K562 (cell line): ENCODE measurements at regions not wholly inside any gene's neighbourhood (a gene's known extent, or its start where the extent isn't known, plus 50 kb on each side); places are given as distances from the start of the nearest gene placed in this dataset.

Source experiments
- ATAC-seq: fragments of 200-7000 bp; cut with Tn5 transposase; 3 replicates; pipeline ENCODE4 v1.9.1; 2020; ENCODE audit warnings: moderate library complexity
- BruUV-seq: library from RNA; stranded (reverse); fragments of 400-500 nt; replicated peaks from 2 replicates; lab custom pipeline; 2021; lab: Mats Ljungman, UMichigan
- CTCF ChIA-PET: fragments of 300-600 bp; formaldehyde crosslinking; extraction: SDS; loops from one replicate; lab custom pipeline; 2021; ENCODE audit warnings: low intra/inter-chr PET ratio; lab: Yijun Ruan, JAX
- POLR2A ChIA-PET: fragments of 300-600, 350-650 bp; sonication (Branson Sonifier 250); formaldehyde crosslinking; extraction: SDS; loops from one replicate; lab custom pipeline; 2021; ENCODE audit warnings: antibody characterized with exemption, inconsistent platforms; lab: Yijun Ruan, JAX
- DNase-seq, 4 experiments: peaks; one replicate each; pipeline versions ENCODE4 v3.0.0 to v3.0.0-alpha.2; 2011 to 2018; ENCODE audit warnings: low spot score in 3 of 4, mixed read lengths in 3 of 4; ENCODE audit errors: extremely low read depth in 1 of 4
- FAIRE-seq: peaks from 2 replicates; lab custom pipeline; 2011; peaks lifted over from hg19 to GRCh38; lab: Jason Lieb, UNC
- H2AFZ ChIP-seq: 2 replicates; pipeline ENCODE4 v1.6.0; 2011; ENCODE audit warnings: low read depth, low read length, control low read depth, inconsistent platforms
- H3K27ac ChIP-seq: fragments of 200-600 bp; 3 replicates; pipeline ENCODE4 v1.8.0; 2011; ENCODE audit warnings: low read depth, mild to moderate bottlenecking, control low read depth, inconsistent platforms, low read length, moderate library complexity, mixed read lengths; ENCODE audit errors: extremely low read depth
- H3K27me3 ChIP-seq, 2 experiments: fragments of 300-600 bp in 1 of 2; 2 replicates in 1 of 2; 3 replicates in 1 of 2; pipeline versions ENCODE4 v1.6.0 to v1.8.0; 2011; ENCODE audit warnings: inconsistent platforms in 2 of 2, low read length in 2 of 2, mild to moderate bottlenecking in 1 of 2, mixed read lengths in 1 of 2, moderate library complexity in 1 of 2; ENCODE audit not compliant: control insufficient read depth in 2 of 2, insufficient read depth in 2 of 2
- H3K36me3 ChIP-seq: fragments of 300-600 bp; 3 replicates; pipeline ENCODE4 v1.8.0; 2011; ENCODE audit warnings: mild to moderate bottlenecking, low read length, inconsistent platforms; ENCODE audit not compliant: control insufficient read depth, insufficient read depth
- H3K4me1 ChIP-seq, 2 experiments: fragments of 200-600 bp in 1 of 2; replicated peaks in 1 of 2; 2 replicates in 1 of 2; 3 replicates in 1 of 2; pipeline versions ENCODE4 v1.5.1 to v1.8.0; 2011; ENCODE audit warnings: inconsistent platforms in 2 of 2, low read length in 2 of 2, mild to moderate bottlenecking in 1 of 2, mixed read lengths in 1 of 2, moderate library complexity in 1 of 2; ENCODE audit not compliant: control insufficient read depth in 2 of 2, insufficient read depth in 2 of 2
- H3K4me2 ChIP-seq: 2 replicates; pipeline ENCODE4 v1.6.1; 2011; ENCODE audit warnings: low read length, control low read depth, inconsistent platforms, mixed read lengths; ENCODE audit not compliant: insufficient read depth
- H3K4me3 ChIP-seq: fragments of 200-600 bp; sonication (generic), shearing (Covaris generic); 2 replicates; pipeline ENCODE4 v1.5.1; 2016; ENCODE audit warnings: control low read depth, inconsistent platforms
- H3K79me2 ChIP-seq: fragments of 200-600 bp; 3 replicates; pipeline ENCODE4 v1.8.0; 2011; ENCODE audit warnings: low read length, inconsistent platforms; ENCODE audit not compliant: control insufficient read depth, insufficient read depth
- H3K9ac ChIP-seq, 2 experiments: 2 replicates each; pipeline versions ENCODE4 v1.6.0 to v1.6.1; 2011; ENCODE audit warnings: low read depth in 2 of 2, low read length in 2 of 2, control low read depth in 1 of 2, inconsistent platforms in 1 of 2, mild to moderate bottlenecking in 1 of 2, mixed read lengths in 1 of 2; ENCODE audit not compliant: insufficient read depth in 1 of 2
- H3K9me1 ChIP-seq: one replicate; pipeline ENCODE4 v1.6.0; 2011; ENCODE audit warnings: inconsistent platforms, mild to moderate bottlenecking, low read length, moderate library complexity; ENCODE audit not compliant: control insufficient read depth, insufficient read depth
- H3K9me3 ChIP-seq: replicated peaks from 2 replicates; pipeline ENCODE4 v1.5.1; 2011; ENCODE audit warnings: low read depth, low read length, inconsistent platforms; ENCODE audit not compliant: control insufficient read depth, insufficient read depth
- H4K20me1 ChIP-seq: replicated peaks from 2 replicates; pipeline ENCODE4 v1.6.1; 2011; ENCODE audit warnings: low read length, inconsistent platforms, mixed read lengths; ENCODE audit not compliant: control insufficient read depth, insufficient read depth
- ERF ChIP-seq: fragments of 450-650 bp; formaldehyde crosslinking; IDR thresholded peaks from 2 replicates; pipeline ENCODE4 v1.4.0; 2020; ENCODE audit warnings: mild to moderate bottlenecking, mixed read lengths
- FOXP4 ChIP-seq: sonication (generic); formaldehyde crosslinking; IDR thresholded peaks from 2 replicates; pipeline ENCODE4 v1.8.0; 2022; ENCODE audit warnings: mild to moderate bottlenecking, missing genetic modification reagents, borderline replicate concordance
- POU5F1 ChIP-seq: fragments of 150-350 bp; IDR thresholded peaks from 2 replicates; pipeline ENCODE4 v1.6.1; 2014; ENCODE audit warnings: borderline replicate concordance, low read length, low read depth, mild to moderate bottlenecking; ENCODE audit not compliant: partially characterized antibody
- RBM14 ChIP-seq: fragments of 200-400 bp; formaldehyde crosslinking; IDR thresholded peaks from 2 replicates; pipeline ENCODE4 v1.6.1; 2018; ENCODE audit warnings: low read depth, mild to moderate bottlenecking, low read length, moderate library complexity, borderline replicate concordance; ENCODE audit not compliant: insufficient read depth
- SMARCB1 ChIP-seq: IDR thresholded peaks from 2 replicates; pipeline ENCODE4 v1.6.1; 2011; ENCODE audit warnings: improper control_type of control experiment, low read depth; ENCODE audit not compliant: insufficient read length
- SREBF2 ChIP-seq: sonication (generic); formaldehyde crosslinking; IDR thresholded peaks from 2 replicates; pipeline ENCODE4 v1.4.0; 2020; ENCODE audit warnings: mild to moderate bottlenecking, missing genetic modification reagents
- ZNF79 ChIP-seq: fragments of 250-450 bp; sonication (Bioruptor Pico); IDR thresholded peaks from 2 replicates; pipeline ENCODE4 v1.4.0; 2020; ENCODE audit warnings: low read depth, mild to moderate bottlenecking, moderate library complexity
- in situ Hi-C: fragments of 300-500 bp; cut with MboI; formaldehyde crosslinking; loops from 4 replicates; pipeline ENCODE4 v1.15.0; 2018; ENCODE audit warnings: inconsistent platforms, mixed read lengths
- intact Hi-C: fragments of 100-400 bp; cut with micrococcal nuclease; formaldehyde crosslinking; loops from 2 replicates; pipeline ENCODE4 v1.14.2; 2022

- FAIRE-seq (no peak), DNase-seq (no peak), ATAC-seq (no peak)
- H3K27ac ChIP-seq = no peak overlapping the region
- H3K4me3 ChIP-seq = no peak overlapping the region
- no peaks in the 10 kb centered on the region for H3K9me3 ChIP-seq
- TF ChIP-seq POU5F1 (no peak), RBM14 (no peak), ERF (CRISPR knock-in tag) (no peak), ZNF79 (CRISPR knock-in tag) (no peak), SMARCB1 (no peak), FOXP4 (no peak), SREBF2 (no peak)
- in situ Hi-C loops (no loop called here), intact Hi-C loops (no loop called here)
- H3K9ac ChIP-seq = no peak overlapping the region
- H2AFZ ChIP-seq = no peak overlapping the region
- H3K4me1 ChIP-seq = no peaks in the 10 kb centered on the region
- ChIA-PET CTCF (no interaction called here), POLR2A (no interaction called here)
- no peaks in the 10 kb centered on the region for H4K20me1 ChIP-seq
- no TSS peak for BruUV-seq
- no peaks in the 10 kb centered on the region for H3K36me3 ChIP-seq
- H3K79me2 ChIP-seq = no peaks in the 10 kb centered on the region
- no peaks in the 10 kb centered on the region for H3K9me1 ChIP-seq
- no peaks in the 10 kb centered on the region for H3K27me3 ChIP-seq
- H3K4me2 ChIP-seq = no peak overlapping the region
Measured at GRCh38 chr1:83012950-83013349, 986.0 kb downstream of the TTLL7 start.
